RWPE1 (cell line): ENCODE measurements at regions not wholly inside any gene's neighbourhood (a gene's known extent, or its start where the extent isn't known, plus 50 kb on each side); places are given as distances from the start of the nearest gene placed in this dataset.

Experiments
- CTCF ChIA-PET: fragments of 350-600 bp; sonication (Branson Sonifier 250); formaldehyde crosslinking; extraction: SDS; loops from one replicate; lab custom pipeline; 2021; lab: Yijun Ruan, JAX
- POLR2A ChIA-PET: fragments of 400-600 bp; formaldehyde crosslinking; extraction: SDS; loops from one replicate; lab custom pipeline; 2020; ENCODE audit warnings: antibody characterized with exemption; ENCODE audit not compliant: low non-redundant PET; lab: Yijun Ruan, JAX
- DNase-seq: peaks from one replicate; pipeline ENCODE4 v3.0.0; 2012; ENCODE audit warnings: low spot score
- H3K27ac ChIP-seq: fragments of 450-650 bp; 2 replicates; pipeline ENCODE4 v1.5.1; 2017
- CTCF ChIP-seq: fragments of 450-650 bp; conservative IDR thresholded peaks from 2 replicates; pipeline ENCODE4 v1.5.1; 2017; ENCODE audit warnings: low read depth, mild to moderate bottlenecking

DNA sequence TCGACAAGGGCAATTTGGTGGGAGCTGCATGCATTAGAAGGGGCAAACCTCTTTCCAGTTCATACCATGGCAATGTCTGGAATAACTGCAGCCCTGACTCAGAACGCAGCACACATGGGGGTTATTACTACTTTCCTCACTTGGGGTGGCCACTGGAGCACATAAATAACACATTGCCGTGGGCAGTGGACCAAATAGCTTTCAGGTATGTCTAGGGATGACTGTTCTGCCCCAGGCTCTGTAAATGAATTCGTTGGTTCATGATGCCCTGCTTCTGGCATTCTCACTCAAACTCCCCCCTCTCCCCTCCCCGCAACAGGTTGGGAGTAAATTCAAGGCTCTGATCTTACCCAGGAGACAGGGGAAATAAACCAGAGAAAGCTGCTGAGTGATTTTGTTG is 238.0 kb upstream of the PLET1 start:
- no peak overlapping the region for H3K27ac ChIP-seq
- no peak for TF ChIP-seq CTCF
- DNase-seq, result no peak
- POLR2A ChIA-PET, result no interaction called here
- CTCF ChIA-PET, result no interaction called here

DNA sequence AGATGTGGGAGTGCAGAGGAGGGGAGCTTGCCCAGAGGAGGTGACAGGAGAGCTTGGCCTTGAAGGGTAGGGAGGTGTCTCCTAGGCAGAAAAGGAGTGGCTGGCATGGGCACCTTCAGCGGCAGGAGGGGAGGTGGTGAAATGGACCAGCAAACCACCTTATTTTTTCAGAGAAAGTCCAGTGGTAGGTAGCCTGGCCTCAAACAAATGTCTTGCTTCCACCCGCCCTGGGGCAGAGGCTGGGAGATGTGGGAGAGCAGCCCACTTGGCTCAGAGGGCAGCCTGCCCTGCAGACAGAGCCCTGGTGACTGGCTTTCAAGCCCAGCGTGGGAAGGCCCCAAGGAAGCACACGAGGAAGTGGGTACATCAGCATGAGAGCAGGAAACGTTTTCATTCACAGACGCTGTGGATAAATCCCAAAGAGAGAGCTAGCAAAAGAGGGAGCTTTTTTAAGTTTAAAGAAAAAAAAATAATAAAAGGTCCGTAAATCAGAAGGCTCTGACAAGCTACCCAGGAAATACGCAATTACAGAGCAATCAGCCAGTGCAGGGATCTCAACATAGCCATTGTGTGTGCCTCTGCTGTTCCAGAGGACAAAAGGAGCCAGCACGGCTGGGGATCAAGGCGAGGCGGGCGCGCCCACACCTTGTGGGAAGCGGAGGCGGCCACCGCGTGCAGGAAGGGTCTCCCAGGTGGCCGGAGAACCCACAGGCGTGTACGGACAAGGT is 238.7 kb upstream of the PLET1 start:
- DNase-seq, result no peak
- TF ChIP-seq CTCF, result no peak
- CTCF ChIA-PET, result no interaction called here
- no peak overlapping the region for H3K27ac ChIP-seq
- POLR2A ChIA-PET, result no interaction called here

- no peak for TF ChIP-seq CTCF
- no peak overlapping the region for H3K27ac ChIP-seq
- CTCF ChIA-PET, result no interaction called here
- POLR2A ChIA-PET, result no interaction called here
- DNase-seq, result no peak
Measured at GRCh38 chr11:112499881-112500204, 239.2 kb upstream of the PLET1 start.

DNA sequence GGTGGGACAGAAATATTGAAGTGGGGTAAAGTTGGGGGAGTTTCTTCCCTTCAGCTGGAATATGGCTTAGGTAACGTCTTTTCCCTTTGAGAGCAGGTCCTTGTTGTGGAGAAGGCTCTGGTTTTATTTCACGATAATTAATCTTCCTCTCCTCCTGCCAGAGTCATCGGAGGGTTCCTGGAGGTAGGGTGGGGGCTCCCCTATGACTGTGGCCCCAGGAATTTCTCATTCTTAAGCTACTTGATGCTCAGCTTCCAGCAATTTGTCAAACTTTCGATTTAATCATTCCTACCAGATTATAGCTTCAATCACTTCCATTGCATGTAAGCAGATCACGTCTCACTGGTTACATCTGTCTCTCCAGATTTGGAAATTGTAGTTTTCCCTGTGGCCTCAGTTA is 242.8 kb upstream of the PLET1 start:
- ChIA-PET POLR2A (no interaction called here), CTCF (interaction anchor here (0.6 kb wide), 1 partner anchor 215 kb away, joined by 5 read pairs; no protein-coding TSS in a partner anchor)
- H3K27ac ChIP-seq, result no peak overlapping the region
- no peak for TF ChIP-seq CTCF
- no peak for DNase-seq

DNA sequence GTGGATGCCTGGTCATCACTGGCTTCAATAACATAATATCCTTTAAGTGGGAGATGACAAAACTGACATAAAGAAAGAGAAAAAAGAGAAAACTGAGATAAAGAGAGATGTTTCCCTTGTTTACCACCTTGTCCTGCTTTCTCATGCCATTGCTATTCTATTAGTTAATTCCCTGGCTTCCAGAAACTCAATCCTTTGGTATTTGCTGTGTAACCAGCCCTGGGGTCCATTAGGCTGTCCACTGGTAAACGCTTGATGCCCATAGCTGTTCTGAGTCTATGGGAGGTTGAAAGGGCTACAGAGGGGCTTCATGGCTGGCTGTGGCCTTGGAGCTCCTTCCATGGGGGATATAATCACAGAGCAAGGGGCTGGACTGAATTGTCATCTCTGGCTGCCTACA is 243.4 kb upstream of the PLET1 start:
- no peak overlapping the region for H3K27ac ChIP-seq
- no peak for DNase-seq
- TF ChIP-seq CTCF, result no peak
- ChIA-PET CTCF (no interaction called here), POLR2A (no interaction called here)

DNA sequence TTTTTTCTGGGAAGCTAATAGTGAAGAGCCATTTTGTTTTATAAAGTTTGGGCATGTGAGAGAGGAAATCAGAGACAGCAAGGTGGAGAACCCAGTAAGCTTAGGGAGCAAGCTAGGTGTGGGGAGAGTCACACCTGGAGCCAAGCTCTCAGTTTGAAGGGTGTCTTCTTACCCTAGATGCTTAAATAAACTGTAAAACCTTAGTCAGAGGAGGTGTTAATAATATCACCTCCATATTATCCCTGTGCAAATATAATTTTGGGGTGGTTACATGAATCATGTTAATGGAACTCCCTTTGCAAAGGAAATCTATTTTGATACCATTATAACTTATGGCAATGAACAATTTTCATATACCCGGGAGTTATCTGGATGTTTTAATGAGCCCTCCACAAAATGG is 246.2 kb upstream of the PLET1 start:
- no peak for DNase-seq

More for the DNA sequence above, 246.2 kb upstream of the PLET1 start:
- TF ChIP-seq CTCF, result no peak
- ChIA-PET POLR2A (no interaction called here), CTCF (no interaction called here)
- H3K27ac ChIP-seq, result no peak overlapping the region
